HCT116 (cell line): ENCODE measurements at regions not wholly inside any gene's neighbourhood (a gene's known extent, or its start where the extent isn't known, plus 50 kb on each side); places are given as distances from the start of the nearest gene placed in this dataset.

Source experiments
- ATF3 ChIP-seq: IDR thresholded peaks from 2 replicates; pipeline ENCODE4 v1.6.1; 2012
- CEBPB ChIP-seq: IDR thresholded peaks from 2 replicates; pipeline ENCODE4 v1.6.1; 2012; ENCODE audit warnings: low read depth
- CTCF ChIP-seq, 3 experiments: fragments of 200-600 bp in 1 of 3; sonication (generic) in 1 of 3; IDR thresholded peaks in 2 of 3; conservative IDR thresholded peaks in 1 of 3; 2 replicates each; pipeline ENCODE4 v1.5.1; 2012 to 2017; ENCODE audit warnings: low read depth in 2 of 3, low read length in 2 of 3, antibody characterized with exemption in 1 of 3, borderline replicate concordance in 1 of 3, control low read depth in 1 of 3, mild to moderate bottlenecking in 1 of 3, mixed read lengths in 1 of 3, mixed run types in 1 of 3, moderate library complexity in 1 of 3; ENCODE audit not compliant: insufficient read depth in 1 of 3
- EGR1 ChIP-seq: IDR thresholded peaks from 2 replicates; pipeline ENCODE4 v1.6.1; 2012; ENCODE audit warnings: low read depth
- EZH2 ChIP-seq: fragments of 200-600 bp; sonication (generic); IDR thresholded peaks from 2 replicates; pipeline ENCODE4 v1.6.1; 2017; ENCODE audit warnings: antibody characterized with exemption, mixed run types
- EZH2phosphoT487 ChIP-seq: fragments of 200-600 bp; IDR thresholded peaks from 2 replicates; pipeline ENCODE4 v1.6.1; 2018; ENCODE audit warnings: antibody characterized with exemption, borderline replicate concordance
- JUND ChIP-seq: IDR thresholded peaks from 2 replicates; pipeline ENCODE4 v1.6.1; 2012
- POLR2A ChIP-seq: IDR thresholded peaks from 2 replicates; pipeline ENCODE4 v1.7.0; 2011; ENCODE audit warnings: borderline replicate concordance; ENCODE audit not compliant: insufficient read depth, insufficient read length; ENCODE audit errors: extremely low read depth
- POLR2AphosphoS5 ChIP-seq: IDR thresholded peaks from 2 replicates; pipeline ENCODE4 v1.6.1; 2011; ENCODE audit warnings: mild to moderate bottlenecking, low read depth, low read length, moderate library complexity
- RAD21 ChIP-seq: IDR thresholded peaks from 2 replicates; pipeline ENCODE4 v1.6.1; 2012; ENCODE audit warnings: low read depth, mild to moderate bottlenecking
- TCF7L2 ChIP-seq: IDR thresholded peaks from 2 replicates; pipeline ENCODE4 v1.7.0; 2011; ENCODE audit warnings: borderline replicate concordance, inconsistent platforms; ENCODE audit not compliant: insufficient read depth, insufficient read length; ENCODE audit errors: extremely low read depth
- YY1 ChIP-seq: IDR thresholded peaks from 2 replicates; pipeline ENCODE4 v1.6.1; 2011; ENCODE audit warnings: low read length, low read depth, moderate library complexity, mild to moderate bottlenecking; ENCODE audit not compliant: insufficient replicate concordance; ENCODE audit errors: extremely low read depth
- ZBTB33 ChIP-seq: IDR thresholded peaks from 2 replicates; pipeline ENCODE4 v1.6.1; 2011; ENCODE audit warnings: mild to moderate bottlenecking, low read length, moderate library complexity; ENCODE audit not compliant: insufficient replicate concordance; ENCODE audit errors: extremely low read depth
- ZNF274 ChIP-seq: fragments of 200-500 bp; sonication (Bioruptor generic); IDR thresholded peaks from 2 replicates; pipeline ENCODE4 v1.6.1; 2014; ENCODE audit warnings: mild to moderate bottlenecking, low read depth, low read length, inconsistent platforms

GRCh38 chr14:105919458-105920150 lies 393.2 kb downstream of the TMEM121 start:
- TF ChIP-seq RAD21 (no peak), POLR2A (no peak), EZH2phosphoT487 (no peak), CTCF (IDR thresholded peaks at IDR 0.05 in 2 of 3, conservative IDR thresholded peaks at IDR 0.05 in 1 of 3; ENCODE audit: borderline replicate concordance in 1 of 3, insufficient read depth in 1 of 3, low read depth in 2 of 3, low read length in 2 of 3) (no peak), ATF3 (no peak), CEBPB (no peak), EGR1 (no peak), YY1 (no peak), EZH2 (no peak), ZBTB33 (no peak), POLR2AphosphoS5 (no peak), TCF7L2 (no peak), ZNF274 (no peak), JUND (no peak)
